TTC549 (cell line): ENCODE measurements at regions not wholly inside any gene's neighbourhood (a gene's known extent, or its start where the extent isn't known, plus 50 kb on each side); places are given as distances from the start of the nearest gene placed in this dataset.

ENCODE experiments used
- FAIRE-seq: peaks from 2 replicates; lab custom pipeline; 2012; peaks lifted over from hg19 to GRCh38; lab: Jason Lieb, UNC

GRCh38 chr5:116838011-116838536 is 263.5 kb upstream of the SEMA6A start:
- no peak for FAIRE-seq

GRCh38 chr5:116834796-116835515 is 260.3 kb upstream of the SEMA6A start:
- no peak for FAIRE-seq

DNA sequence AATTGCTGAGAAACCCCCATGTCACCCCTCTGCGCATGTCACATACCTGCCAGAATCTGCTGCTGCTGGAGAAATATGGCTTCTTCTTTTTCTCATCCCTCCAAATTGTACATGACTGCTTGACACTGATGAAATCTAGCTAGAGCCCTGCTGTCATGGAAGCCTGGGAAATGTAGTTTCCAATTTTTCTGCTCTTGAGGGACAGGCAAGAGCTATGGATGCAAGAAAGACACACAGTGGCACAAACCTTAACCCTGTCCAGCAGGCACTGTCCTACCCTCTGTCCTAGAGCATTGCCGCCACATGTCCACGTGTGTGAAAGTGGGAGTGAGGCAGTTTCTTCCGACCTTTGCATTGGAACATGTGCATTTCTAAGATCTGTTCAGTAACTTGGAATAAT is 255.5 kb upstream of the SEMA6A start:
- no peak for FAIRE-seq

DNA sequence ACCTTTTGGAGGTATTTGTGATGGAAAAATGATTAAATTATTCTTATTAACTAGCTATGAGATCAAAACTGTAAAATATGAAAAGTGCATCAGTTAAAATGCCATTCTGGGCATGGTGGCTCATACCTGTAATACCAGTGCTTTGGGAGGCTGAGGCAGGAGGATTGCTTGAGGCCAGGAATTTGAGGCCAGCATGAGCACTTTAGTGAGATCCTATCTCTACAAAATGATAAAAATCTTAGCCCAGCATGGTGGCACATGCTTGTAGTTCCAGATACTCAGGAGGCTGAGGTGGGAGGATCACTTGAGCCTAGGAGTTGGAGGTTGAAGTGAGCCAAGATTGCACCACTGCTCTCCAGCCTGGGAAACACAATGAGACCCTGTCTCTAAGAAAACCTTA is 252.5 kb upstream of the SEMA6A start:
- no peak for FAIRE-seq

DNA sequence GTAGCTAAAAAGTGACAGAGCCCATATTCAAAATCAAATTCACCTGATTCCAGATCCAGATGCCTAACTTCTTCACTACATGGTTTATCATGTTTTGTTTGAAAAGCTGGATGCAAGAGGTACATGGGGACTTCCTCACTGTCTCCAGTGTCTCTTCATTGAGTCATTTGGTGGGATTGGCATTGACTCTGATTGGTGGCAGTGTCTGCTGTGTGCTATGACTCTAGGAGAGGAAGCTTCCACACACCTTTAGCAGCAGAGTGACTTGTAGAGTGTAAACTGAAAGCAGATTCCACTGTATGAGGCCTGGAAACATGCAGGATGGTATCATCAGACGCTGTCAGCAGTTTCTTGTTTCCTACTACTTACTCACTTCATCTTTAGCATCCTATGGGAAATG is 250.9 kb upstream of the SEMA6A start:
- FAIRE-seq, result no peak

DNA sequence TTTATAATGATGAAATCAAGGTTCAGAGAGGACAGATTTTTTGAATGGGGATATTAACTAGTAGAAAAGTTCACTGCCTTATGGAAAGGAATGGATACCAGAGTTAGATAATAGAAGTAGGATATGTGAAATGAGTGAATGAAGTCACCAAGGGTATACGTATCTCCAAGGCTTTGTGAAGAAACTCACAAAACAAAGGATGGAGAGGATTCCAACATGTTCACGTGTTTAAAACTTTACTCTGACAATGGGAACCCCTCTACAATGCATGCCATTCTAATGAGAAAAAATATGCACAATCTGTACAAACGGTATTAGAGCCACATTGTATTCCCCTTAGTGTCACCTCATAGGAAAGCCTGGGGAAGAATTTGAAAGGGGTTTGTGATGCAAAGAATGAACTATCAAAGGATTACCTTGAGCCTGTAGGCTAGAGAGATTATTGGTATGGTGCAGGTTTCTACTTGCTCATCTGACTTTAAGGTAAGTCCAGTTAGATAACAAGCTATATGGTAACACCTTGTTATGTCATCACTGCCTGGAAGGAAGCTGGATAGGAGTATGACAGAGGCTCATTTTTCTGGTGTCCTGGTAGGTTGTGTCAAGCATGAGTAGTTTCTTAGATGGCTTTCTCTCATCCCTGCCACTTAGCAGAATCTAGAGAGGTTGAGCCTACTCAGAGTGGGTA is 250.3 kb upstream of the SEMA6A start:
- FAIRE-seq, result no peak

- no peak for FAIRE-seq
Observed at GRCh38 chr5:116814626-116815385, 240.2 kb upstream of the SEMA6A start.

DNA sequence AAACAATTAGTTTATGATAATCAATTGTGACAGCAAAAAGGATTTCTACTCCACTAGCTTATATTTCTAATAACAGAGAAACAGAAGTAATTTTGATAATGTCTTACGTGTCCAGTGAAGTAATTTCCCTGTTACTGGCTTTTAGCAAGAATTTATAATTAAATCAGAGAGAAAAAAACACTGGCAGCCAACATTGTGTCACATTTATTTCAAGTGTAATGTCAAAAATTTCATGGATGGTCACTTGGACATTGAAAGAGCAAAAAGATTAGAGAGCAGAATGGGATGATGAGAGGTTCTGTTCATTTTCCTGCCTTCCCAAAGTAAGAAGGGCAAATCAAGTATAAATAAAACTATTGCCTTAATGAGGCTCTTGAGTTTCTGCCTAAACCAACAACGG is 239.3 kb upstream of the SEMA6A start:
- FAIRE-seq, result no peak

DNA sequence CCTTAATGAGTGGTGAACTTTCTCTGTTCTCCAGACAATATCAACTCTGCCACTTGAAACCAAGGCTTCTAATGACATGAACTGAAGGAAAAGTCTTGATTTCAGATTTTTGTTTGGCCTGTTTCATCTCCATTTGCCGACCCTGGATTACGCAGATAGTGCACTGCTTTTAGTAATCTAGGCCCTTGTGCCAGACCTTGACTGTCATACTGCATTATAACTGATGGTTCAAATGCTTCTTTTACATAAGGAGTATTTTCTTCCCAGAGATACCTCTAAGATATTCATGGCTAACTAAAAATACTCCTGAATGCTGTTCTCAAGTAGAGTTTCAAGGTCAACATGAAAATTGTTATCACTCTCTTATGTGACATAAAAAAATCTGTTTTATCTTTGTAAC is 238.7 kb upstream of the SEMA6A start:
- FAIRE-seq, result no peak

DNA sequence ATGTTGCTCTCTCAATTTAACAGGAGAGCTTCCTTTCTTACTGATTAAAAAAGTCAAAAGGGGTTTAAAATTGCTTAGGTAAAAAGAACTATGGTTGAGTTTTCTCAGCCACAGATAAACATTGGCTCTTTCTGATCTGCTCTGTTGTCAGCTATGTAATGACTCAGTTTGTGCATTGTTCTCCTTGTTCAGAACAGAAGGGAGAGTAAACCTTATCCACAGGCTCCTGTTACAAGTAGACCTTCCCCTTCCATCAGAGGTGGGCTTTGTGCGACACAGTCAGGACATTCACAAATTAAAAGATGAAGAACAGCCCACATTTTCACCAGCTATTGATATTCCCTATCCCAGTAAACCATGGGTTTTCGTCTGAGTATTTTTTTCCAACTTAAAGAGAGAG is 236.3 kb upstream of the SEMA6A start:
- no peak for FAIRE-seq

GRCh38 chr5:116806836-116807235 is 232.2 kb upstream of the SEMA6A start:
- no peak for FAIRE-seq

- FAIRE-seq, result no peak
Observed at GRCh38 chr5:116799401-116799800, 224.8 kb upstream of the SEMA6A start.

DNA sequence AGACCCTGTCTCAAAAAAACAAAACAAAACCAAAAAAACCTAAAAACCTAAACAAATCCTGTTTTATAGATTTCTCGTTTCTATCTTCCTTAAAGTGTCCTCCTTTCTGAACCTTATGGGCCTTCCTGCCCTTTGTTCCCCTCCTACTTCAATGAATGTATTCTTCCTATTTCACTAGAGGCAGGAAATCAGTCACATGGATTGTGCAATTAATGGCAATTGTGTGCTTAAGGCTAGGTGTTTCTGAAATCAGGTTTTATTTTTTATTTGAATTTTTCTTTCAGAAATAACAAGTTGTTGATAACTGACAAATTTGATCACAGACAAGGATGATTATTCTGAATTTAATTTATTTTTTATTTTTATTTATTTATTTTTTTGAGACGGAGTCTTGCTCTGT is 220.6 kb upstream of the SEMA6A start:
- FAIRE-seq, result no peak

DNA sequence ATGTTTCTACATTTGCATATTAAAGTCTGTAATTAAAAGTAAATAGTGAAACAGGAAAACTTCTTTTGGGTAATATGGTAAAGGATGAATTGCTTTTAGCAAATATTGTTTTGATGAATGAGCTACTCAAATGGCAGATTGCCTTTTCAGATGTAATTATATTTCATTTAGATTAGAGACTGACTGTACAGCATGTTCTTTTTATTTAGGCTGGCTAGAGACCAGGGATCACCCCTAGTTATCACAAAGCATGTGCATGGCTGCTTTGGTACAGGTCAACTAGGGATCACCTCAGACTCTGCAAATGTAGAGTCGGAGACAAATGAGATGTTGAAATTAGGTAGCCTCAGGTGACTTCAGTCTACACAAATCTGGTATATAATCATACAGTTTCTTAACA is 214.9 kb upstream of the SEMA6A start:
- no peak for FAIRE-seq

- FAIRE-seq, result no peak
Observed at GRCh38 chr5:116788851-116789403, 214.3 kb upstream of the SEMA6A start.

GRCh38 chr5:116787570-116787969 is 212.9 kb upstream of the SEMA6A start:
- FAIRE-seq, result no peak

DNA sequence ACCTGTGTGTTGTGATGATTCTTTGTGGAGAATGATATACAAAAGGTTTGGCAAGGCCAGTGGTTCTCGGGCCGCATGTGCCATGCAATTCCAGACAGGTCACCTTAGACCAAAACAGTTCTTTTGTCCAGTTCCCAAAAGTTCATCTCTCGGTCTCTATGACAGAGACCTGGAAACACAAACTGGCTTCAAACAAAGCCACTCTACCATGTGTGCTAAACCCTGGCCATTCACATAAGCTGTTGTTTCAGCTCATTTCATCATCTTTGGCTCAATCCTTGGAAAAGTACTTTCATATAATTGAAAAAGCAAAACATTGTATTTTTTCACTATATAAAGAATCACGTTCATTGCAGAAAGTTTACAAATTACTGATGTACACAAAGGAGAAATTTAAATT is 210.5 kb upstream of the SEMA6A start:
- FAIRE-seq, result no peak

- no peak for FAIRE-seq
Observed at GRCh38 chr5:116779846-116780245, 205.2 kb upstream of the SEMA6A start.

DNA sequence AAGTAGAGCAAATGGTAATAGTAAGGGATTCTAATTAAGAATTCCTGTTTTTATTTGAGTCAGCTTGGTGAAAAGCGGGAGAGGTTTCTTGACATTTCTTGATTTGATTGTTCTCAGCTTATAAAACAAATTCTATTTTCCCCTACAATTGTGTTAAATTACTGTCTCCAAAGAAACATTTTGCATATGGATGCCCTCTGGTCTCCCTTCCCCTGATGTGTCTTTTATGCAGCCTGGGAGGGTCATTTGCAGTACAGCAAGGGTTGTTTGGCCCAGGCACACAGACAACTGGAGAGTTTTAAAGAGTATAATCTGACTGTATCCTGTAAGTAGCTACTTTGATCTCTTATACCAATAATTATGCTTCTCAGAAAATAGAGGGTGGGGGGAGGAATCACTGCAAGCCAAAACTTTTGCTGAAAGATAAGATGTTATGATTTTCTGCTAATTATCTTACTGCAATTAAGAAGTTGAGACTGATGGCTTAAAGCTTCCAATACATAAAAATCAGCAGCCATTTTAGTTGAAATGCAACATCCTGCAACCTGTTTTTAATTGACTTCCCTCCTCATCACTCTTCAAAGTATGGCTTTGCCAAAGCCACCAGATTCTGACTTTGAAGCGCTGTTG is 204.1 kb upstream of the SEMA6A start:
- no peak for FAIRE-seq

DNA sequence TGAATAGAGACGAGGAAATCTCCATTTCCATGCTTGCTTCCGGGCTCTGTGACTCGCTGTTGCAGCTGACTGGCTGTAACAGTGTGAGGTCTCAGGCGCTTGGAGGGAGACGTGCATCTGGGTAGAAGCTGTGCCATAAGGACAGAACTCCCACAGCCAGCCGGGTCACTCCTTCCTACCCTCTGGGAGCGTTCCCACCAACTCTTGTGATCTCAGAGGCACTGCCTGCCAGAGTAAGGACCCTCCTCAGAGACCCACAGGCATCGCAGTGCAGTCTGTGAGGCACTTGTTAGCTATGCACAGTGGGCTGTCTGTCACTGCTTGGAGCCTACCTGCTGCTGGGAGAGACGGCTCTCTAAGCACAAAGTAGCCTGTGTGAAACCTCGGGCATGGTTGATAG is 203.4 kb upstream of the SEMA6A start:
- FAIRE-seq, result no peak

- FAIRE-seq, result no peak
Observed at GRCh38 chr5:116773926-116774325, 199.3 kb upstream of the SEMA6A start.

DNA sequence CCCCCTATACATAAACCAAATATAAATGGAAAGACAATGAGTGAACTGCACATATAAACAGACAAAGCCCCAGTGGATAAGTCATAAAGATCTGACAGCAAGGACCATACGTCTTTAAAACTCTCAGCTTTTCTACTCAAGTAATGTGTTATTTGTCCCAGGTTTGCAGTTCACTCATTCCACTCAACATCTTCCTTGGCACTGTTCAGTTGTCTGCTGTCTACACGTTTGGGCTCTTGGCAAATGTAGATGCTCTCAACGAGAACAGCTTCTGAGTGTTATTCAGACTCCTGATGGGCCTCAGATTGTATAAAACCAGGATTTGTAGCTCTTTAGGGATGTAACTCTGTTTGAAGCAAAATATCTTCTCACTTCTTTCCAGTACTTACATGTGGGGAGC is 198.2 kb upstream of the SEMA6A start:
- FAIRE-seq, result no peak

GRCh38 chr5:116772152-116772501 is 197.5 kb upstream of the SEMA6A start:
- no peak for FAIRE-seq
